CD14-positive monocyte (primary cell): ENCODE measurements at regions not wholly inside any gene's neighbourhood (a gene's known extent, or its start where the extent isn't known, plus 50 kb on each side); places are given as distances from the start of the nearest gene placed in this dataset.

Experiments
- DNase-seq, 3 donors: peaks; one replicate each; pipeline ENCODE4 v3.0.0-alpha.2; 2011 to 2022
- H2AFZ ChIP-seq: 2 replicates; pipeline ENCODE4 v1.6.0; 2012; ENCODE audit warnings: mild to moderate bottlenecking, low read depth, low read length, inconsistent platforms; ENCODE audit not compliant: insufficient read depth, poor library complexity, severe bottlenecking
- H3K27ac ChIP-seq, 2 donors: 1 replicate in 1 of 2; 2 replicates in 1 of 2; pipeline ENCODE4 v1.5.1; 2012 to 2013; ENCODE audit warnings: low read length in 2 of 2, control low read depth in 1 of 2, inconsistent platforms in 1 of 2, low read depth in 1 of 2, mild to moderate bottlenecking in 1 of 2
- H3K27me3 ChIP-seq, 2 donors: one replicate each; pipeline versions ENCODE4 v1.6.0 to v1.6.1; 2011 to 2013; ENCODE audit warnings: low read length in 2 of 2; ENCODE audit not compliant: control insufficient read depth in 2 of 2, insufficient read depth in 2 of 2
- H3K36me3 ChIP-seq, 2 donors: replicated peaks in 1 of 2; 1 replicate in 1 of 2; 2 replicates in 1 of 2; pipeline versions ENCODE4 v1.5.1 to v1.6.1; 2012 to 2013; ENCODE audit warnings: low read length in 2 of 2, control low read depth in 1 of 2, inconsistent platforms in 1 of 2, mild to moderate bottlenecking in 1 of 2; ENCODE audit not compliant: insufficient read depth in 2 of 2, control insufficient read depth in 1 of 2
- H3K4me1 ChIP-seq, 2 donors: 1 replicate in 1 of 2; 2 replicates in 1 of 2; pipeline versions ENCODE4 v1.5.1 to v1.6.1; 2012 to 2013; ENCODE audit warnings: low read length in 2 of 2, control low read depth in 1 of 2, inconsistent platforms in 1 of 2, mild to moderate bottlenecking in 1 of 2, moderate library complexity in 1 of 2; ENCODE audit not compliant: insufficient read depth in 2 of 2, control insufficient read depth in 1 of 2
- H3K4me2 ChIP-seq: replicated peaks from 2 replicates; pipeline ENCODE3; 2012; ENCODE audit warnings: low read length, moderate library complexity, mild to moderate bottlenecking; ENCODE audit not compliant: poor library complexity, severe bottlenecking; ENCODE audit errors: extremely low read depth
- H3K4me3 ChIP-seq, 3 experiments: fragments of 200-600 bp in 1 of 3; sonication (generic) in 1 of 3; replicated peaks in 1 of 3; 1 replicate in 2 of 3; 2 replicates in 1 of 3; pipeline ENCODE4 v1.5.1; 2011 to 2013; ENCODE audit warnings: low read length in 3 of 3, mild to moderate bottlenecking in 3 of 3, control low read depth in 2 of 3, low read depth in 2 of 3, inconsistent platforms in 1 of 3, moderate library complexity in 1 of 3
- H3K79me2 ChIP-seq: 2 replicates; pipeline ENCODE4 v1.6.0; 2012; ENCODE audit warnings: mild to moderate bottlenecking, control low read depth, inconsistent platforms, low read length, moderate library complexity; ENCODE audit not compliant: insufficient read depth
- H3K9ac ChIP-seq: 2 replicates; pipeline ENCODE4 v1.6.0; 2017; ENCODE audit warnings: low read length, mild to moderate bottlenecking; ENCODE audit not compliant: insufficient read depth, poor library complexity, severe bottlenecking
- H3K9me3 ChIP-seq, 2 donors: replicated peaks in 1 of 2; 1 replicate in 1 of 2; 2 replicates in 1 of 2; pipeline versions ENCODE4 v1.5.1 to v1.6.1; 2012 to 2013; ENCODE audit warnings: low read length in 2 of 2, control low read depth in 1 of 2; ENCODE audit not compliant: control insufficient read depth in 1 of 2, insufficient read depth in 1 of 2
- H4K20me1 ChIP-seq: 2 replicates; pipeline ENCODE4 v1.6.0; 2012; ENCODE audit warnings: mild to moderate bottlenecking, low read length, control low read depth, moderate library complexity; ENCODE audit not compliant: insufficient read depth
- H3K27ac Mint-ChIP-seq, 7 donors: one replicate each; pipeline ENCODE4 v1.8.0; 2020; ENCODE audit warnings: mild to moderate bottlenecking in 7 of 7, mixed read lengths in 7 of 7, moderate library complexity in 6 of 7, inconsistent platforms in 2 of 7
- H3K27me3 Mint-ChIP-seq, 3 donors: one replicate each; pipeline ENCODE4 v1.8.0; 2021 to 2022; ENCODE audit warnings: low read depth in 3 of 3, mild to moderate bottlenecking in 3 of 3, mixed read lengths in 3 of 3, moderate library complexity in 3 of 3, inconsistent platforms in 1 of 3
- H3K36me3 Mint-ChIP-seq, 2 donors: one replicate each; pipeline ENCODE4 v1.8.0; 2020; ENCODE audit warnings: mixed read lengths in 2 of 2, inconsistent platforms in 1 of 2, mild to moderate bottlenecking in 1 of 2
- H3K4me1 Mint-ChIP-seq: one replicate; pipeline ENCODE4 v1.8.0; 2020; ENCODE audit warnings: mild to moderate bottlenecking, mixed read lengths
- H3K4me3 Mint-ChIP-seq, 2 donors: one replicate each; pipeline ENCODE4 v1.8.0; 2020; ENCODE audit warnings: mild to moderate bottlenecking in 2 of 2, mixed read lengths in 2 of 2, moderate library complexity in 1 of 2
- H3K9me3 Mint-ChIP-seq, 7 donors: one replicate each; pipeline ENCODE4 v1.8.0; 2020 to 2022; ENCODE audit warnings: mixed read lengths in 7 of 7, mild to moderate bottlenecking in 6 of 7, moderate library complexity in 6 of 7, inconsistent platforms in 2 of 7
- CTCF ChIP-seq: fragments of 200-600 bp; IDR thresholded peaks from one replicate; pipeline ENCODE4 v1.8.0; 2022; ENCODE audit warnings: antibody characterized with exemption, mild to moderate bottlenecking
- WGBS: methylation state at CpG from one replicate; pipeline ENCODE4 v1.1.5; 2013; ENCODE audit warnings: missing lambda C conversion rate; ENCODE audit not compliant: insufficient coverage; 5-methylcytosine and 5-hydroxymethylcytosine counted together
- intact Hi-C, 2 donors: fragments of 100-400 bp; cut with micrococcal nuclease; formaldehyde crosslinking; loops; one replicate each; pipeline versions ENCODE4 v1.15.0 to v1.15.1; 2023

DNA sequence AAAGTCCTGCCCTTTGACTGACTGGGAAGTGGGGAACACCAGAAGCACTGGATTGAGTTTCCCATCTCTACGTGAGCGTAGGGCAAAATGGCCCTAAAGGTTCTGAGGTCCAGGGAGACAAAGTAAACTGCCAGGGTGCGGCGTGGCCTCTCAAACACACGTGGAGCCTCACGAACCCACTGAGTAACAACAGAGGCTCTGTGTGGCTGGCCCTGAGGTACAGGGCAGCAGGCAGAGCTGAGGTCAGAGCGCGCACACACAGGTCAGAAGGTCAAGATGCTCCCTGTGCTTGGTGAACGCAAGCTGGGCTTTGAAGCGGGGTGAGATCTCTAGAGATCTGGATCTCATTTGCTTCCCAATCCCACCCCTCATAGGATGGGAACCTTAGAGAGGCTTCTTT, 99.0 kb upstream of the ZMIZ1 start:
- Histone ChIP-seq H4K20me1 (no peaks in the 10 kb centered on the region), H2AFZ (no peak overlapping the region), H3K27me3 (peaks cover 0 to 4% of the 10 kb centered on the region in 2 donors), H3K36me3 (no peaks in the 10 kb centered on the region), H3K9ac (no peak overlapping the region), H3K4me3 (no peak overlapping the region), H3K79me2 (no peaks in the 10 kb centered on the region), H3K27ac (no peak overlapping the region), H3K4me2 (no peak overlapping the region), H3K4me1 (peaks cover 14 to 19% of the 10 kb centered on the region in 2 donors), H3K9me3 (no peaks in the 10 kb centered on the region)
- no peak overlapping the region for H3K27ac Mint-ChIP-seq
- peaks cover 0 to 2% of the 10 kb centered on the region in 2 donors for H3K36me3 Mint-ChIP-seq
- H3K4me1 Mint-ChIP-seq, result peaks cover 12% of the 10 kb centered on the region
- peaks cover 4 to 20% (median 6%) of the 10 kb centered on the region in 3 donors for H3K27me3 Mint-ChIP-seq
- intact Hi-C loops, result loop anchor here (5.0 to 10.0 kb wide), 5 partner anchors 98 to 275 kb away; partner anchors contain the start of gene ZMIZ1 (in 1 of the 2)
- H3K4me3 Mint-ChIP-seq, result no peak overlapping the region
- WGBS, result 95% methylated on average over 10 of the region's 10 CpGs
- peaks cover 0 to 2% (median 0%) of the 10 kb centered on the region in 7 donors for H3K9me3 Mint-ChIP-seq
- TF ChIP-seq CTCF, result no peak
- DNase-seq, result no peak

DNA sequence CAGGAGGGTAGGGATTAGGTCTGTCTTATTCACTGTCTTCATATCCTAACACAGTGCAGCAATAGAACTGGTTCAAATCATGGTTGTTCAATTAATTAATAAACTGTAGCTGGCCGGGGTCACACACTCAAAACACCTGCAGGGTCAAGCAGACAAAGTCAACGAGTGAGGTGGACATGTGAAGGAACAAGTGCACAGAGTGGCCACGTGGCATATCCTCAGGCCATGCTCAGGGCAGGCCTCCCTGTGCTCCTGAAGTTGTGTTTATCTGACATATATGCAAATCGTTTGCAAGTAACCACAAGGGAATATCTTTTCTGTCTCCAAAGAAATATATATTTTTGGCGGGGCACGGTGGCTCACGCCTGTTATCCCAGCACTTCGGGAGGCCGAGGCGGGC, 98.5 kb upstream of the ZMIZ1 start:
- Histone ChIP-seq H2AFZ (no peak overlapping the region), H3K9me3 (no peaks in the 10 kb centered on the region), H3K27me3 (no peaks in the 10 kb centered on the region), H3K4me2 (no peak overlapping the region), H3K4me1 (peaks cover 18 to 24% of the 10 kb centered on the region in 2 donors), H4K20me1 (no peaks in the 10 kb centered on the region), H3K9ac (no peak overlapping the region), H3K4me3 (no peak overlapping the region), H3K79me2 (no peaks in the 10 kb centered on the region), H3K27ac (no peak overlapping the region), H3K36me3 (no peaks in the 10 kb centered on the region)
- H3K27me3 Mint-ChIP-seq, result peaks cover 3 to 18% (median 4%) of the 10 kb centered on the region in 3 donors
- WGBS, result 95% methylated on average over 10 of the region's 10 CpGs
- no peak overlapping the region for H3K4me3 Mint-ChIP-seq
- H3K9me3 Mint-ChIP-seq, result peaks cover 0 to 2% (median 0%) of the 10 kb centered on the region in 7 donors
- no peak for TF ChIP-seq CTCF
- H3K4me1 Mint-ChIP-seq, result peaks cover 17% of the 10 kb centered on the region
- H3K36me3 Mint-ChIP-seq, result peaks cover 0 to 2% of the 10 kb centered on the region in 2 donors
- intact Hi-C loops, result loop anchor here (5.0 to 10.0 kb wide), 5 partner anchors 97 to 275 kb away; partner anchors contain the start of gene ZMIZ1 (in 1 of the 2)
- DNase-seq, result no peak
- H3K27ac Mint-ChIP-seq, result no peak overlapping the region
